GM19397 (cell line): ENCODE measurements at regions not wholly inside any gene's neighbourhood (a gene's known extent, or its start where the extent isn't known, plus 50 kb on each side); places are given as distances from the start of the nearest gene placed in this dataset.

Source experiments
- ATAC-seq: cut with Tn5 transposase; IDR thresholded peaks from one replicate; pipeline ENCODE4 v1.9.1; 2021; ENCODE audit warnings: mild to moderate bottlenecking, moderate library complexity; ENCODE audit not compliant: unreplicated experiment

DNA sequence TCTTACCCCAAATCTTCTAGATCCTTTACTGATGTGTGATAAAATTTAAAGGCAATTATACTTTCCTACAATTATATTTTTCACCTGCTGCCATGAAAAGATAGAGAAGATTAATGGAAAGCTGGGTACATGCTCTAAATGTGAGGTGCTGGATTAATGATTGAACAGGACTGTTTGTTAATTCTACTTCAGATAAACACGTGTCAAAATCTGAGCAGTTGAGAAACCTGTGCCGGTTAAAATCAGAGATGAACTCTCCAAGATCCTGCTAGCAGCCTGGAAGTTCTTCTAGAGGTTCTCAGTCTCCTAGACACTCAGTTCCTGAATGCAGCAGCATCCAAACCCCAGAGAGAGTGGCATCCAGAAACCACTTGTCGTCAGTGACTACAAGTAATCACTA is 69.2 kb downstream of the INHBA start:
- ATAC-seq: no peak

DNA sequence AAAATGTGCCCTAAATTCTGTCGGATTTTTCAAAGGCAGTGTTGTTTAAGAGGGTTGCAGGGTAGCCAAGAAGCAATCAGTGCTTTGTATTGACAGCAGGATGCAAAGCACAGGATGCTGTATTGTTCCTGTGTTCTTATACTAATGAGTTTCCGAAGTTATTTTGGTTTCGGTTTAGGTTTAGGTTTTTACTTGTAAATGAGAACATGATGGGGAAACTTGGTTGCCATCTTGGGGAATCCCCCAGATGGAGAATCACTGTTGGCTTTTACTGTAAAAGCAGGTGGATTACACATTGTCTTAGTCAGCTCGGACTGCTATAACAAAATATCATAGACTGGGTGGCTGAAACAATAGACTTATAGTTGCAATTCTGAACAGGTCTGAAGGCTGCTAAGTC is 72.1 kb downstream of the INHBA start:
- ATAC-seq: peak; percentile 86

DNA sequence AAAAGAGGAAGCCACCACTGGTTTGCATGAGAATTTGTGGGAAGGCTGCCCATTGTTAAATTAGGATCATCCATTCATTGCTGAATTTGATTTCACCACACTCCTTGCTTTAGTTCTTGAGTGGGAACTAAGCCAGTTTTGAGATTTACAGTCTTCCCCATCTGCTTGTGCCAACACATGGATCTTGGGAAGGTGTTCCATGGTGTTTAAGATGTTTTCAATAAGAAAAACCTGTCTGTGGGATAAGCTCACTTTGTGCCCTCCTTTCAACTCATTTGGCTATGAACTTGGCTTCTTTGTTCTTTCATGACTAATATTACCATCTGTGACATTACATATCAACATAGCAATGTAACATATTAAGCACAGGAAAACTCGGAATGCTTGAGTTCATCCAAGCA is 73.2 kb downstream of the INHBA start:
- ATAC-seq: no peak

DNA sequence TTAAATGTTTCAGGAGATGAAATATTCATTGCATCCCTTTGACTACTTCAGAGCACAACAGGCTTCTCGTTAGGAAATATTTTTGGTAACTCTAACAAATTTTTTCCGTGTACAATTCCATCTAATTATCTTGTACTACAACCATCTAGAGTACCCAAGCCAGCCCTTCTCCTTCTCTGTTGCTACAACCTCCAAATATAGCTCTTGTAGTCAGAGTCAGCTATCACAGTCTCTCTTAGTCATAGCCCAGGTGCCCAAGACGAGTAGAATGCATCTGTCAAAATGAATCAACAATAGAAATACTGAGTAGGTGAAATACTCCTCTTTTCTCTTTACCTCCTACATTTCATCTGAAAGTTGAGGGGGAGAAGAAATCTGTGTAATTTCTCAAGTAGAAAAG is 74.0 kb downstream of the INHBA start:
- no peak for ATAC-seq

DNA sequence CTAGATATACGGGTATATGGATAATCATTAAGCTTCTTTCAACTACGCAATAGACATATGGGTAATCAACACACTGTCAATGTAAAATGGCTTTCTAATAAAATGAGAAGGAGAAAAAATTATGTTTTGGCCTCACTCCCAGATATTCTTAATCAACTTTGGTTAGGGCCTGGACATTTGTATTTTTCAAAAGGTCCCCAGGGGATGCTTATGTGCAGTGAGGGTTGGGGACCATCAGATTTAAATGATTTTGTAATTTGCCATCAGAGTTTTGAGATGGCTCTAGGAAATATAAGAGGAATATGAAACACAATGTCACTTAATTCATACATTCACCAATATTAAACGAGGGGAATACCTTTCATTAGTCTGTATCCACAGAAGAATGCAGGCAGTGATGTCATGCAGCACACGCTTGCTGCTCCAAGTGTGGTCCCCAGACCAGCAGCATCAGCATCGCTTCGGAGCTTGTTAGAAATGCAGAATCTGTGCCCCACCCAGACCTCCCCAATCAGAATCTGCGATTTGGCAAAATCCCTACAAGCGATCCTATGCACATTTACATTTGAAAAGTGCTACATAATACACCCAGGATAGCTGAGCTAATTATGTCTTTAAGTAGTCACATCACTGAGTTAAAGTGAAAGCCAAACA is 75.1 kb downstream of the INHBA start:
- ATAC-seq: no peak

DNA sequence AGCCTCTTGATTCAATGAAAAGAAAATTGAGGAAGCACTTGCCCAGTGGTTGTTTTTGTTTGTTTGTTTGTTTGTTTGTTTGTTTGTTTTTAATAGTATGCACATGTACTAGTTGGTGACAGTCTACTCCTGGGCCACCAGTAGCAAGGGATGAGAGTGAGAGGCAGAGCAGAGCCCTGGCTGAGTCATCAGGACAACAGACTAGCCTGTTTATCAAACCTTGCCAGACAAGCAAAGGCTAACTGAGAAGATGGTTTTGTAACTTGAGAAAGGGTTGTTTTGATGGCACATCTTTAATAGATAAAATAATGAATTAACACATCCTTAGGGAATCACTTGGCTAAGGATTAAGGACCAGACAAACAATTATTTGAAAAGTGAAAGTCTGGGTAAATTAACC is 78.1 kb downstream of the INHBA start:
- ATAC-seq: no peak

DNA sequence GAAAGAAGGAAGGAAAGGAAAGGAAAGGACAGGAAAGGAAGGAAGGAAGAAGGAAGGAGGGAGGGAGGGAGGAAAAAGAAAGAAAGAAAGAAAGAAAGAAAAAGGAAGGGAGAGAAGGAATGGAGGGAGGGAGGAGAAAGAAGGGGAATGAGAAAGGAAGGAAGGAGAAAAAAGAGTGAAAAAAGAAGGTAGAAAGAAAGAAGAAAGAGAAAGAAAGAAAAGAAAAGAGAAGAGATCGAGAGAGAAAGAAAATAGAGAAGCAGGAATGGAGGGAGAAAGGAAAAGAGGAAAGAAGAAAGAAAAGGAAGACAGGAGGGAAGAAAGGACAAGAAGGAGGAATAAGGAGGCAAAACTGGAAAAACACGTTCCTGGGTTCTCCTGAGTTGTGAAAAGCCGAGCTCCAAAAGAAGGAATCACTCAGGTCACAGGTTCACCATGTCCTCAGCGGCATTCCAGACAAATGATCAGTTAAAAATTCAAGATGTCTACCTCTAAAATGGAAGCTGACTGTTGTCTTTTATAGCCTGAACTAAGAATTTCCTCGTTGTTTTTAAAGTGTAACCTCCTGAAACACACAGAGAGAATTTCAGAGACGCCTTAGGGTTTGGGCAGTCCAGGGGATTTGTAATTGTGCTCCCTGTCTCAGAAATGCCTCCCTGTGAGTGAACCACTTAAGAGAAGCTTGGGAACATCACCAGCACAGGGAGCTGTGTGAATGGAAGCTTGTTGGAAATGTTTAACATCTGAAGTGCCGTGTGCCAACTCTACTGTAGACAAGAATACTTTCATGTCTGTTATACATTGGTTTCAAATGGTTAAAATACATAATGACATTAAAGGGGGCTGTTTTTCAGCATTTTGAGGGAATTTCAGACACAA is 80.7 kb downstream of the INHBA start:
- no peak for ATAC-seq

DNA sequence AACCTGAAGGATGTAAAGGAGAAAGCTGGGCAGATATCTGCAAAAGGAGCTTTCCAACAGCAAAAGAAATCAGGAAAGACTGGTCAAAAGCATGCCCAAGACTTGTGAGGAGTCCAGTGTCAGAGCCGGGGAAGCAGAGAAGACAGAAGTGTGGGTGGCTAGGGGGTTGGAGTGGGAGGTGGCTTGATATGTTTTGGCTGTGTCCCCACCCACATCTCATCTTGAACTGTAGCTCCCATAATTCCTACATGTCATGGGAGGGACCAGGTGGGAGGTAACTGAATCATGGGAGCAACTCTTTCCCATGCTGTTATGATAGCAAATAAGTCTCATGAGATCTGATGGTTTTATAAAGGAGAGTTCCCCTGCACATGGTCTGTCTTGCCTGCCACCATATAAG is 84.9 kb downstream of the INHBA start:
- no peak for ATAC-seq

DNA sequence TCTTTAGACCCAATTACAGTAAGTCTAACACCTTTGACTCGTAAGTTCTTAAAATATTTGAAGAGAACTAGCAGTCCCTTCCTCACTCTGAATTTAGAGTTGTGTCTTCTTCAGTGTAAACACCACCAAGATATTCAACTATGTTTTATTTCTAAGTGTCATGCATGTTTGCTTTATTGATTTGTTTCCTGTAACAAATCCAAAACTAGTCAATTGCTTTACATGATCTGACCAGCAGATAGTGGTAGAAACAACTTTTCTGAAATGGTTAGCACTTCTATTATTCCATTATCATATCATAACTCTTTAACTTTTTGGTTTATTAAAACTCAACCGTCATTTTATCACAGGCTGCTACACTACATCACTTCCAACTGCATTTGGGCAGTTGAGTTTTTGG is 90.1 kb downstream of the INHBA start:
- ATAC-seq: no peak

DNA sequence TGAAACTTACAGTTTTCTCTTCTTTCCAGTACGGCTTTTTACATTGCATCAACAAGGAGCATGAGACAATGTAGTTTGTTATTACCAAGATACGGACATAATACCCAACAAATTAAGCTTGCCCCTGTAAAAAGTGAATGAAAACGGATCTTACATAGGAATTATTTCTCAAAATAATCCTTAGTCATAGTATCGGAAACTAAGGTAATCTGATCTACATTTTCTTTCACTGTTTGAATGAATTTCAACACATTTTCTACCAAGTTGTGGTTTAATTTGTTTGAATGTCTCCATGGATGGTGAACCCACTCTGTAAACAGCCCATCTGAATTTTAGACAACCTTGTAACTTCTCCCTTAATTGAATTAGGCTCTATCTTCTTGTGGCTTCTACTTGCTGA is 90.5 kb downstream of the INHBA start:
- ATAC-seq: no peak

DNA sequence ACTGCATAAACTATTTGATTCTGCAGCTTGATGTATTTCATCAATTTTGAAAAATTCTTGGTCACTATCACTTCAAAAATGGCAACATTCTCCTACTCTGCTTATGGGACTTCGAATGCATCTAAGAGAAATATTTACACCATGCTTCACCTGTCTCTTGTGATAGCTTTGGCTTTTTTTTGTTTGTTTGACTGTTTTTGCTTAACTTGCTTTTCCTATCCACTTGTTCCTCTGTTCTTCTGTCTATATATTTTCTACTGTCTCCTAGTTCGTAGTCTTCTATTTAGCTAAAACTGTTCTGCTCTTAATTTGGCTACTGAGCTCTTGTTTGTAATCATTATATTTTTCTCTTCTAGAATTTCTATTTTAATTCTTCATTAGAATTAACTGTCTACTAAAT is 94.4 kb downstream of the INHBA start:
- no peak for ATAC-seq

DNA sequence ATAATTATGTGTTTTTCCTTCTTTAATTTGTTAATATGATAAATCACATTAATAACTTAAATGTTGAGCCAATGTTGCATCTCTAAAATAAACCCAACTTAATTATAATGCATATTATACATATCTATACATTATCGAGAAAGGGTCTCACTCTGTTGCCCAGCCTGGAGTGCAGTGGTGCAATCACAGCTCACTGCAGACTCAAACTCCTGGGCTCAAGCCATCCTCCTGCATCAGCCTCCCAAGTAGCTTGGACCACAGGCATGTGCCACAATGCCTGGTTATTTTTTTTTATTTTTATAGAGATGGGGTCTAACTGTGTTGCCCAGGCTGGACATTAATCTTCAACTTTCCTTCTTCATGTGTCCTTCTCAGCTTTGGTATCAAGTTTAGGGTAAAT is 98.9 kb downstream of the INHBA start:
- ATAC-seq: no peak

DNA sequence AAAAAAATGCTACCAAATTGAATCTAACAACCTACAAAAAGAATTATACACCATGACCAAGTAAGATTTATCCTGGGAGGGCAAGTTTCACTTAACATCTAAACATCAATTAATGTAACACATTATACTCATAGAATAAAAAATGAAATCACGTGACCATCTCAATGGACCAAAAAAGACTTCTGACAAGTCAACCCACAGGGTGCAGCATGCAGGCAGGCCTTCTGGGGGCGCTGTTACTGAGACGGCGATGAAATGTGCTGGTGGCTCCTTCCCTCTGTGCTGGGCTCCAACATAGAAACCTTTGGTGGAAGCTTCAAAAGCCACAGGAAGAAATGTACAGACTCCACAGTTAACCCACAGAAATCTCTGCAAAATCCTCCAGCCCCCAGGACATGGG is 103.1 kb downstream of the INHBA start:
- no peak for ATAC-seq

DNA sequence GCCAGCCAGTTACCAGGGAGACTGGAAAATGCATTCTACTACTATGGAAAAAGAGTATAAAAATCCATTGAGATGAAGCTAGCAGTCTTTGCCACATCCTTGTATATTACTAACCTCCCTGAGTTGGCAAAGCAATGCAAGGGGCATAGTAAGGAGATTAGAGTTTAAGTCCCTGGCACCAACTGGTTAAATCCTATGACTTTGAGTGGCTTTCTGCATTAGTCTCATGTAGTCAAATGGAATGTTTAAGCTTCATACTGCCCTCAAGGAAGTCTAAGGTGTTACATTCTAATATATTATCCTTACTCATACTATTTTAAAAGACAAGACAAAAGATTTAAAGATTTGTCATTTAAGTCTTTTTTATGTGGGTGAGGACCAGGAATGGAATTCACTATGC is 110.1 kb downstream of the INHBA start:
- ATAC-seq: no peak

DNA sequence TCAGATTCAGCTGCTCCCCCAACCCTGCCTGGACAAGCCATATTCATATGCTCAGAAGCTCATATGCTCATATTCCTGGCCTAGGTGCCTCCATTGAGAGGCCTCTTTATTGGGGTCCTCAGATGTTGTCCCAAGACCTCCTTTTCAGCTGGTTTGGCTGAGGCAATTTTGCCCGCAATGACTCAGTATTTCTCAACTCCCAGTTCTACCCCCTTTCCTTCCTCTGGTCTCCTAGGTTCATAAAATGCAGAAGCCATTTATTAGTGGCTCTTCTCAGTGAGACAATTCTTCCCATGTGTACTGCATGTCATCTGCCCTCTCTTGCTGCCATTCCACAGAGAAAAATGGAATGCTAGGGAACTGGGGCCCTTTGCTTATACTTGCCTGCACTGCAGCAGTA is 110.7 kb downstream of the INHBA start:
- ATAC-seq: no peak

DNA sequence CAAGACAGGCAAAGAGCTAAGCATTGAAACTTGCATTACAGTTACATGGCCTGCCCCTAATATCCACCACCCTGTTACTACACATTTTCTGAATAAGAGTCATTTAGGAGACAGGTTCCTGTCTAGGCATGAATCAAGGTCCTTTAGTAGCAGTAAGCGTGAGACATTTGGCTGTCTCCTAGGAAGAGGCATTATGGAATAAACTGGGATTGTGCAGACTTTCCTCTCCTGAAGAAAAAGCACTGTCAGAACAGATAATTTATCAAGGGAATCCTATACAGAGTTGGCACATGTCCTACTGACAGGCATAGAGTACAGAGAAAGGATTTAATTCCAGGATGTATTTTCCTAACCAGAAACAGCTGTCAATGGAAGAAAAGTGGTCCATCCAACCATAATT is 111.9 kb downstream of the INHBA start:
- no peak for ATAC-seq

DNA sequence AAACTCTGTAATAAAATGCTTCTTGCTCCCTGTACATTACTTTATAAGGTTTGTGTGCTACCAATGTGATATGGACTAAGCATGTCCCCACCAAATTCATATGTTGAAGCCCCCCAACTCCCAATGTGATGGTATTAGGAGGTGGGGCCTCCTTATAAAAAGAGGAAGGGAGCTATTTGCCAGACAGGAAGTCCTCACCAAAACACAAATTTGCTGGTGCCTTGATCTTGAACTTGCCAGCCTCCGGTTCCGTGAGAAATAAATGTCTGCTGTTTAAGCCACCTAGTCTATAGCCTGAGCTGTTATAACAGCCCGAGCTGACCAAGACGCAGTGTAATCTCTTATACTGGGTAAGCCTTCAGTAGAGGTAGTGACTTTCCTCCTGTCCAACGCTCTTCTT is 114.5 kb downstream of the INHBA start:
- ATAC-seq: no peak

DNA sequence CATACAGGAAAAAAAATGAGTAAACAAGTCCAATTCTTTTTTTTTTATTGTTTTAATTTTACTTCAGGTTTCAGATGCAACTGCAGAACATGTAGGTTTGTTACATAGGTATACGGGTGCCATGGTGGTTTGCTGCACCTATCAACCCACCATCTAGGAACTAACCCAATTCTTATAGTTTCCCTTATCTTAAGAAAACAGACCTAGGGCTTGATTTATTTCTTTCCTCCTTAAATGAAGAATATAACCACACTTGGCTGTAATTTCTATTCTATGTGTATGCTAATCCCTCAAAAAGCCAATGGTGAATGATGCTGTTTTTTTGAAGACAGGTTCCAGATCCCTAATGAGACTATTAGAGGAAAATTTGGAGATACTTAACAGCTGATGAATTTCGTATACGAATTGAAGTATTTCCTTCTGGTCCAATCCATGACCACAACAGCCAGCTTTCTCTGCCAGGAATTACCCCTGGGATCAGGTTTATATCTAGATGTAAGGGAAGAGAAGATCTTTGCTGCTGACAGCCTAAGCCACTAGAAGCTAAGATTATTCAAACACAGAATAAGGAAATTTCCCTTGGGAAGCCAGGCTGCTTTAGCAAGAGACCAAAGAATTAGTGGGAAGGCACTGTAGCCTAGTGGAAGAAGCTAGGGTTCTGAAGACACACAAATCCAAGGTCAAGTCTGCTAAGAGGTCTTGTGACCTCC is 115.8 kb downstream of the INHBA start:
- no peak for ATAC-seq

DNA sequence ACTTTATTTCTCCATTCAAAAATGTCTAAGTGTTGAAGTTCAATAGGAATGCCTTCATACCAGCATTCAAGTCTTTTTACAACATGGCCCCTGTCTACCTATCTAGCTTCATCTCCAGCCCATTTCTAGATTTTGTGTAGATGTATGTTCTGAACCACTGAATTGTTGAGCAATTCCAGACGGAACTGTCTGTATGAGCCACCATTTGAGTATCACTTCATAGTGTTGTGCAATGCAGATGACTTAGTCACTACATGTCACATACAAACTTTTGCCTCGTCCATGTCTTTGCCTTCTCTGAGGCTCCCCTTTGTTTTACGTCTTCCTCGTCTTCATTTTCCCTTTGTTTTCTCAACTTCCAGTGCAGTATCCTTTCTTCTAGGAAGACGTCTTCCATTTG is 118.1 kb downstream of the INHBA start:
- no peak for ATAC-seq

DNA sequence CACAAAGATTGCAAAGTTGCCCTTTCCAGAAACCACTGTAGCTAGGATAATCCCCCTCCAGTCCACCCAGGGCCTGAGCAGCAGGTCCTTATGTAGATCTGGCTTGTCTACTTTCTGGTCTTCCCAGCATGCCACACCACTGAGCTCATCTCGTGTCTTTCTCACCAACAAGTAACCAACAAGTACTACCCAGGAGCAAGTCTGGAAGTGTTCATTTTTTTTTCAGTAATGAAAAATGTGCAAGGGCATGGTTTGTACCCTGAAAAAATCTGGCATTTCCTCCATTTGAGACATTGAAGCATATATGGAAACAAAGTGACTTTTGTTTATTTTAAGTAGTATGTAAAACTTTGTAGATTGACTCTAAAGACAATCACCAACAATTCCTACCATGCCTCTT is 120.8 kb downstream of the INHBA start:
- no peak for ATAC-seq

DNA sequence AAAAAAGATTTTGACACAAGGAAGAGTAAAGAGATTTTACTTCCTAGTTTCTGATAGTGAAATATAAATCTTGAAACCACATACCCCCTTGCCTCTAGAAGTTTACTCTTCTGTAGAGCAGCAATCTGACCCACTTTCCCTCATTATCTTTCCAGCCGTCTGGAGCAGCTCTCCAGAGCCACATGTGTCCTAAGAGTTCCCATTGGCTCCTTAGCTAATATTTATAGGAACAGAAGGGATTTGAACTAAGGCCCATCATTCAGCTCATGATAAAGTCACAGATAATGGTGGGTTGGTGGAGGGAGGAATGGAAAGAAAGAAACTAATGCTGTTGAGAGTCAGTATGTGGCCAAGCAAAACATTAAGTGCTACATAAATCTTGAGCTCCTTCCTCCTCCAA is 121.8 kb downstream of the INHBA start:
- ATAC-seq: no peak
